ENCODE measurements at regions not wholly inside any gene's neighbourhood (a gene's known extent, or its start where the extent isn't known, plus 50 kb on each side); places are given as distances from the start of the nearest gene placed in this dataset.

DNA sequence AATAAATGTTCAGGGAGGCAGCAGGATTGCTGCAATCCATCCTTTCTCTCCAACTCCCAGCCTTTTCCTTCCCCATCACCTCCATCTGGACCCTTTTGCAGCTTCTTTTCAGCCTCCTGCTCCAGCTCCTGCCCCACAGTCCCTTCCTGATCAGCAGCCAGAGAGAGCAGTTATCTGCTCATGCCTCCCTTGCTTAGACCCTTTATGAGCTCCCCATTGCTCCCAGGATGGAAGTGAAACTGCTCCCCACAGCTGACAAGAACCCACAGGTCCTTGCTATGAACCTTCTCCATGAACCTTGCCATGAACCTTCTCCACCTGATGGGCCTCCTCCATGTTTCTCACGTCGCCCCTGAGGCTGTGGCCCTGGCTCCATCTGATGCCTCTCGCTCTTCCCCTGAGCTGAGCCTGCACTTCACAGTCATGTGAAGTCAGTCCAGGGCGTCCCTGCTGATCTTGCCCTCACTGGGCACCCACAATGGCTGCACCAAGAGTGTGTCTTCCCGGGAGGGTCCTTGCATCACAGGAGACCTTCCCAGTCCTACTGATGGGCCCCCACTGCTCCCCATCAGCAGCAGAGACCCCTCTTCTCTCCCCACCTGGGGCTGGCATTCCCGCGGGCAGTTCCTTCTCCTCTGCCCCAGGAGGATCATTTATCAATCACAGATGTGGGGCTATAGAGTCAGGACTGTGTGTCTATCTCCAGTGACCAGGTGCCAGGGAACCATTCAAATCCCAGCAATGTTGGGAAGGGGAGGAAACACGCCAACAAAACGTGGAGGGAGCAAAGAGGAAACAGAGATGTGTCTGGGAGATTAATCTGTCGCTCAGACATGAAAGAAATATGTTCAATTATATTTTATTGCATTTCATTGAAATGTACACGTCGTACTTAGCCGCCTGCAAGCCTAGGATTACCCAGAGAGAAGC is 73.1 kb downstream of the MATN1 start:
- no peaks in the 10 kb centered on the region for H3K27me3 ChIP-seq (ENCODE audit: control insufficient read depth, insufficient read depth, low read length)
- H3K9ac ChIP-seq (ENCODE audit: low read length): no peak overlapping the region
- H3K4me1 ChIP-seq (ENCODE audit: control insufficient read depth, low read depth, low read length): peaks cover 12% of the 10 kb centered on the region
- no peak overlapping the region for H3K4me3 ChIP-seq (ENCODE audit: low read length)
- no peaks in the 10 kb centered on the region for H3K36me3 ChIP-seq (ENCODE audit: control insufficient read depth, low read depth, low read length)
- H3K27ac ChIP-seq (ENCODE audit: low read length): no peak overlapping the region
- no peaks in the 10 kb centered on the region for H3K9me3 ChIP-seq (ENCODE audit: control insufficient read depth, low read depth, low read length)

GRCh38 chr1:30649321-30649991 is 73.9 kb downstream of the MATN1 start:
- Histone ChIP-seq H3K36me3 (ENCODE audit: control insufficient read depth, low read depth, low read length) (no peaks in the 10 kb centered on the region), H3K9ac (ENCODE audit: low read length) (no peak overlapping the region), H3K27me3 (ENCODE audit: control insufficient read depth, insufficient read depth, low read length) (no peaks in the 10 kb centered on the region), H3K4me3 (ENCODE audit: low read length) (no peak overlapping the region), H3K4me1 (ENCODE audit: control insufficient read depth, low read depth, low read length) (peaks cover 12% of the 10 kb centered on the region), H3K9me3 (ENCODE audit: control insufficient read depth, low read depth, low read length) (no peaks in the 10 kb centered on the region), H3K27ac (ENCODE audit: low read length) (no peak overlapping the region)

DNA sequence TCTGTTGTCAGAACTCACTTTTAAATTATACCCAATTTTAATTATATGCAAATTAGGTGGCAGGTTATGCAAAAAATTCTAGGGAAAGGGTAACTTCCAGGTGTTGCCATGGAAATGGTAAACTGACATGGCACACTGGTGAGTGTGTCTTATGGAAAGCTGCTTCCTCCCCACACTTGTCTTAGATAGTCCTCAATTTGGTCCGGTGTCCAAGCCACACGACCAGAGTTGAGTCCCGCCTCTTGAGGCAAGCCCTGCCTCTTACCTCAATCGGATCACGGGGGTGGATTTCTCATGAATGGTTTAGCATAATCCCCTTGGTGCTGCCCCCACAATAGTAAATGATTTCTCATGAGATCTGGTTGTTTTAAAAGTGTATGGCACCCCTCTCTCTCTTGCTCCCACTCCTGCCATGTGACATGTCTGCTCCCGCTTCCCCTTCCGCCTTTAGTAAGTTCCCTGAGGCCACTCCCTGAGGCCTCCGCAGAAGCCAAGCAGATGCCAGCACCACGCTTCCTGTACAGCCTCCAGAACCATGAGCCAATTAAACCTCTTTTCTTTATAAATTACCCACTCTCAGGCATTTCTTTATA is 74.9 kb downstream of the MATN1 start:
- H3K27me3 ChIP-seq (ENCODE audit: control insufficient read depth, insufficient read depth, low read length): no peaks in the 10 kb centered on the region
- no peaks in the 10 kb centered on the region for H3K9me3 ChIP-seq (ENCODE audit: control insufficient read depth, low read depth, low read length)
- no peak overlapping the region for H3K9ac ChIP-seq (ENCODE audit: low read length)
- H3K27ac ChIP-seq (ENCODE audit: low read length): no peak overlapping the region
- no peaks in the 10 kb centered on the region for H3K36me3 ChIP-seq (ENCODE audit: control insufficient read depth, low read depth, low read length)
- peaks cover 12% of the 10 kb centered on the region for H3K4me1 ChIP-seq (ENCODE audit: control insufficient read depth, low read depth, low read length)
- H3K4me3 ChIP-seq (ENCODE audit: low read length): no peak overlapping the region

DNA sequence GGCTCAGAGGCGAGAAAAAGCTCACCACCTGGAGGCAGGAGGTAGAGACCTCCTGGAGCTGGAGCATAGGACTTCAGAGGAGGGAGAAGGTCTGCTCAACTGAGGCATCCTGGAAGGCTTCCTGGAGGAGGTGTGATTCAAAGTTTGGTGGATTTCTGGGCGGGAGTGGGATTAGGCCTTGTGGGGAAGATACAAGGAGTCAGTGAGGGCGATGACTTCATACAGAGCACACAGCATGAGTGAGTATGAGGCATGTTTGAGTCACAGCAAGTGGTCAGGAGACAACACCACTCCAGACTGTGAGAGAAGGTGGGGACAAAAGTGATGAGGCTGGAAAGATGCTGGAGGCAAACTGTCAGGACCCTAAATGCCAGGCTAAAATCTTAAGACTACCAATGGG is 77.6 kb downstream of the MATN1 start:
- Histone ChIP-seq H3K9ac (ENCODE audit: low read length) (no peak overlapping the region), H3K4me3 (ENCODE audit: low read length) (no peak overlapping the region), H3K27ac (ENCODE audit: low read length) (no peak overlapping the region), H3K36me3 (ENCODE audit: control insufficient read depth, low read depth, low read length) (no peaks in the 10 kb centered on the region), H3K27me3 (ENCODE audit: control insufficient read depth, insufficient read depth, low read length) (no peaks in the 10 kb centered on the region), H3K9me3 (ENCODE audit: control insufficient read depth, low read depth, low read length) (no peaks in the 10 kb centered on the region), H3K4me1 (ENCODE audit: control insufficient read depth, low read depth, low read length) (no peaks in the 10 kb centered on the region)

DNA sequence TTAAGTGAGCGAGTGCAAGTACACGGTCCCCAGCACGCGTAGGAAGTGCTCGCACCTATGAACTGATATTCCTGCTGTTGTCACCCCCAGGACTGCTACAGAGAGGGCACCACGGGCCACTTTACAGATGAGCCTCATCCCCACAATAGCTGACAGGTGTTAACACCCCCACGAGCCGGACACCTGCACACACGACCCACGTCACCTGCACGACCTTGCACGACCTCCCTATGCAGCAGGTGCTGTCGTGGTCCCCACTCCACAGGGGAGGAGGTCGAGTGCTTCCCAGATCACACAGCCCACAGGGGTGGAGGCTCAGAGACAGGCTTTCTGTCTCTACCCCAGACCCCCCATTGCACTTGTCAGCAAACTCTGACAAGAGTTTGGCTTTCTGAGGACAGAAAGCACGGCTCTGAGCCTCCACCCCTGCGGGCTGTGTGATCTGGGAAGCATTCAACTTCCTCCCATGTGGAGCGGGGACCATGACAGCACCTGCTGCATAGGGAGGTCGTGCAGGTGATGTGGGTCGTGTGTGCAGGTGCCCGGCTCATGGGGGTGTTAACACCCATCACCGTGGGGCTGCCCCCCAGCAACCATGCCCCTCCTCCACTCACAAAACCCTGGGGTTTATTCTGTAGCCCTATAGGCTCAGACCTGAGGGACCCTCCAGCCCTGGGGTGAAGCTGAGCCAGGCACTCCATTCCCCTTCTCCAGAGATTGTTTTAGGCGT is 80.8 kb downstream of the MATN1 start:
- H3K36me3 ChIP-seq (ENCODE audit: control insufficient read depth, low read depth, low read length): no peaks in the 10 kb centered on the region
- H3K27me3 ChIP-seq (ENCODE audit: control insufficient read depth, insufficient read depth, low read length): no peaks in the 10 kb centered on the region
- no peaks in the 10 kb centered on the region for H3K4me1 ChIP-seq (ENCODE audit: control insufficient read depth, low read depth, low read length)
- H3K9ac ChIP-seq (ENCODE audit: low read length): no peak overlapping the region
- H3K9me3 ChIP-seq (ENCODE audit: control insufficient read depth, low read depth, low read length): no peaks in the 10 kb centered on the region
- H3K4me3 ChIP-seq (ENCODE audit: low read length): no peak overlapping the region
- H3K27ac ChIP-seq (ENCODE audit: low read length): no peak overlapping the region

DNA sequence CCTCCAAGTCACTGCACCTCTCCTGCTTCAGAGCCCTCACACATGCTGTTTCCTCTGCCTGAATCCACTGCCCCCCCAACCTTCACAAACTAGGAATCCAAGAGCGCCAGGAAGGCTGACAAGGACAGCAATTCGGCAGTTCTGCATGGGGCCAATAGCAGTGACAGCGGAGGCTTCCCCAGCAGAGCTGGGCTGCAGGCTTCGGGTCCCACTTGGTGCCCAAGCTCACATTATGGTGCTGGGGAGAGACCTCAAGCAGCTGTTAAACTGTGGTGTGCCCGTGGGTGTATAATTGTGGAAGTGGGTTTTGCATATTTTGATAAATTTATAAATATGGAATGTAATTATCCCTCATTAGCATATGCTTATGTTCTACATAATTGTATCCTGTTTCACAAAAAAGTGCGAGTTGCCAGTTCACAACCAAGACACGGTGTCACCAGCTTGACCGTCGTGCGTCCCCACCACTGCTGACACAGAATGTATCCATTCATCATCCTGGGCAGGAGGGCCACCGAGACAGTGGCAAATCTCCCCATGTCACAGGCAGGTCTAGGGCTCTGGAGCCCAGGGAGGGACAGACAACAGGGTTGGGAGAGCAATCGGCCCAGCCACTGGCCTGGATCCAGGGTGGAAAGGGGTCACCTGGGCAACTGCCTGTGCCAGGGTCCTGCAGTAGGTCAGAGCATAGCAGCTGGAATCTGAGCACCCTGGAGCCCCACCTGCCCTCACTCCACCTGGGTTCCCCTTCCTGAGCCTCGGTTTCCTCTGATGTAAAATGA is 81.6 kb downstream of the MATN1 start:
- Histone ChIP-seq H3K27me3 (ENCODE audit: control insufficient read depth, insufficient read depth, low read length) (no peaks in the 10 kb centered on the region), H3K9me3 (ENCODE audit: control insufficient read depth, low read depth, low read length) (no peaks in the 10 kb centered on the region), H3K9ac (ENCODE audit: low read length) (no peak overlapping the region), H3K4me1 (ENCODE audit: control insufficient read depth, low read depth, low read length) (no peaks in the 10 kb centered on the region), H3K4me3 (ENCODE audit: low read length) (no peak overlapping the region), H3K36me3 (ENCODE audit: control insufficient read depth, low read depth, low read length) (no peaks in the 10 kb centered on the region), H3K27ac (ENCODE audit: low read length) (no peak overlapping the region)

DNA sequence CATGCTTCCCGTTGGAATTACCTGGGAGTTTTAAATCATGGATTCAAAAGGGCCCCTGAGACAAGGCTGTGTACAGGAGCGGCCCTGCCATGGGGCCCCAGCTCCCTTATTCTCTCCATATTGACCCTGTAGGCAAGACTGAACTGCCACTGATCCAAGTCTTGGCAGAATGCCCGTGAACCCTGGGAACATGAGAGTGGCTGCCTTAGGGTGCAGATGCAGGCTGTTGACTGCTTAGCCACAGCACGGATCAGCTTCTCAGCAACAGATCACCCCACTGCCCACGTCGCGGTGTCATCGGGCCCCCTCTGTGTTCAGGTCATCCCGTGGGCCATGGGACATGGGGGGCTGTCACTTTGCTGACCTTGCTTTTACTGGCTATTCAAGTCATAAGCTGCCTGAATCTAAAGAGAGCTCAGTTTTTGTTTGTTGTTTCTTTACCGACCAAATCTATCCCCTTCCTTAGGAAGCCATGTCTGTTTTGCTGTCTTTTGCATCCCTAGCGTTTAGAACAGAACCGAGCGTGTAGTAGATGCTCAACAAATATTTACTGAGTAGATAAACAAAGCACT is 83.4 kb downstream of the MATN1 start:
- Histone ChIP-seq H3K4me1 (ENCODE audit: control insufficient read depth, low read depth, low read length) (no peaks in the 10 kb centered on the region), H3K9ac (ENCODE audit: low read length) (no peak overlapping the region), H3K27me3 (ENCODE audit: control insufficient read depth, insufficient read depth, low read length) (no peaks in the 10 kb centered on the region), H3K4me3 (ENCODE audit: low read length) (no peak overlapping the region), H3K36me3 (ENCODE audit: control insufficient read depth, low read depth, low read length) (no peaks in the 10 kb centered on the region), H3K27ac (ENCODE audit: low read length) (no peak overlapping the region), H3K9me3 (ENCODE audit: control insufficient read depth, low read depth, low read length) (no peaks in the 10 kb centered on the region)

DNA sequence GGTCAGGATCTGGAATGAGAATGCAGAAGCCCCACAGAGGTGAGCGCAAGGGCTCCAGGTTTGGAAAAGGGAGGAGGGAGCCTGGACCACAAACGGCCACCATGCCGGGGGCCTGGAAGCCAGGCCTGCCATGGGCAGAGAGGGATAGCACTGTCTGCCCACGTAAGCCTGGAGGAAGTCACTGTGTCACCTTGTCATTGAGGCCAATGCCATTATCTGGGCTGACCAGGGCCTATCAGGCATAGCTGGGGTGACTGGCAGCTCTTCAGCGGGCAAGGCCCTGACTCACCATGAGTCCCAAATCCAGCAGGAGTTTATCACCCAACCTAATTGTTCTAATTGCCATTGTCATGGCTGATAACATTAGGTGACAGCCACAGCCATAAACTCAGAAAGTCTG is 84.6 kb downstream of the MATN1 start:
- Histone ChIP-seq H3K4me1 (ENCODE audit: control insufficient read depth, low read depth, low read length) (no peaks in the 10 kb centered on the region), H3K27me3 (ENCODE audit: control insufficient read depth, insufficient read depth, low read length) (no peaks in the 10 kb centered on the region), H3K9me3 (ENCODE audit: control insufficient read depth, low read depth, low read length) (no peaks in the 10 kb centered on the region), H3K36me3 (ENCODE audit: control insufficient read depth, low read depth, low read length) (no peaks in the 10 kb centered on the region), H3K9ac (ENCODE audit: low read length) (no peak overlapping the region), H3K27ac (ENCODE audit: low read length) (no peak overlapping the region), H3K4me3 (ENCODE audit: low read length) (no peak overlapping the region)

DNA sequence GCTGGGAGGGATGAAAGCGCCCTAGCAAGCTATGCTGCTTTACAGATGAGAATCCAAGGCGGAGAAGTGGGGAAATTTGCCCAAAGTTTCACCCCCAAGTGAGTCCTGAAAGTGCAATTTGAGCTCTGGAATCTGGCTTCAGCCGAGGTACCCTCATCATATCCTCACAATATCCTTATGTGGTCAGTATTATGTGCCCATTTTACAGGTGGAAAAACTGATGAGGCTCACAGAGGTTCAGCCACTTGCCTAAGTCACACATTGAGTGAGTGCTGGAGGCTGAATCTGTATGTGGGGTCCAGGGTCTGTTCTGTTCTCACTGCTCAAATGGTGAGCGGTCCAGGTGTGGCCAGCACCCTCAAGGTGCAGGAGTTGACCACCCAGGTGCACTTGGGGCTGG is 85.3 kb downstream of the MATN1 start:
- no peak overlapping the region for H3K9ac ChIP-seq (ENCODE audit: low read length)

DNA sequence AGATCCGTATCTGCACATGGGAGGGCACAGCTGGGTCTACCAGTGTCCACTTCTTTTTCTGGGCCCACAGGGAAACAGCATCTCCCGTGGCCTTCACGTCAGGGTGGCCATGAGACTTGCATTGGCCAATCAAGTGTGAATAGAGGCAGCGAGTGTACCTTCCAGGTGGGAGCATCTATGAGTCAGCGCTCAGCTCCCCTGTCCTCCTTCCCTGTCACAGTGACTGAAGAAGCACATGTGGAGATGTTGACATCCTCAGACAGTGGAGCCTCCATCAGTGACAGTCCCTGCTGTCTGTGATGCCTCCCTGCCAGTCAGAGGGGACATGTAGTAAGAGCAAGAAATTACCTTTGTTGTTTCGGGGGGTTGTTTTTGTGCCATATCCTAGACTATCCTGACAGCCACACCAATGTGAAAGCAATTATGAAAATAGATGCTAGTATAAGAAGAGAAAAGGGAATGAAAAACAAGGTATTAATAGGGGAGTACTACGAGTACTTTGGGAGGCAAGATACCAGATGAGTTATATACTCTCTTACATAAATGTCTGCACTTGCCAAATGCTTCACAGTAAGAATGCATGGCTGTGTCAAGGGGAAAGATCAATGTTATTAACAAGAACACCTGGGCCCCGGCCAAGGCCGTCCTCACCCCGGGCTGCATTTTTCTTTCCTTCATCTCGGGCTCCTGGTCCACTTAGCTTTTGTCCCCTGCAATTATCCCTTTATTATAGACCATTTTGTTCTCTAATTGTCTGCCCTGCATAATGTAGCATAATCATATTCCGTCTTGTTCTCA is 86.0 kb downstream of the MATN1 start:
- H3K9me3 ChIP-seq (ENCODE audit: control insufficient read depth, low read depth, low read length): no peaks in the 10 kb centered on the region
- H3K4me3 ChIP-seq (ENCODE audit: low read length): no peak overlapping the region
- no peaks in the 10 kb centered on the region for H3K4me1 ChIP-seq (ENCODE audit: control insufficient read depth, low read depth, low read length)
- no peak overlapping the region for H3K27ac ChIP-seq (ENCODE audit: low read length)
- no peak overlapping the region for H3K9ac ChIP-seq (ENCODE audit: low read length)
- H3K27me3 ChIP-seq (ENCODE audit: control insufficient read depth, insufficient read depth, low read length): no peaks in the 10 kb centered on the region
- H3K36me3 ChIP-seq (ENCODE audit: control insufficient read depth, low read depth, low read length): no peaks in the 10 kb centered on the region

More for the DNA sequence above, 85.3 kb downstream of the MATN1 start:
- Histone ChIP-seq H3K36me3 (ENCODE audit: control insufficient read depth, low read depth, low read length) (no peaks in the 10 kb centered on the region), H3K4me3 (ENCODE audit: low read length) (no peak overlapping the region), H3K9me3 (ENCODE audit: control insufficient read depth, low read depth, low read length) (no peaks in the 10 kb centered on the region), H3K27me3 (ENCODE audit: control insufficient read depth, insufficient read depth, low read length) (no peaks in the 10 kb centered on the region), H3K27ac (ENCODE audit: low read length) (no peak overlapping the region), H3K4me1 (ENCODE audit: control insufficient read depth, low read depth, low read length) (no peaks in the 10 kb centered on the region)

Data from iPS-18a (cell line).